RWPE1 (cell line): ENCODE measurements at regions not wholly inside any gene's neighbourhood (a gene's known extent, or its start where the extent isn't known, plus 50 kb on each side); places are given as distances from the start of the nearest gene placed in this dataset.
"Not testable (repeated sequence)": the region's sequence is repeated elsewhere in the genome, so short reads cannot be mapped to it uniquely, and the experiment has no call there.

Source experiments
- CTCF ChIA-PET: fragments of 350-600 bp; sonication (Branson Sonifier 250); formaldehyde crosslinking; extraction: SDS; loops from one replicate; lab custom pipeline; 2021; lab: Yijun Ruan, JAX
- POLR2A ChIA-PET: fragments of 400-600 bp; formaldehyde crosslinking; extraction: SDS; loops from one replicate; lab custom pipeline; 2020; ENCODE audit warnings: antibody characterized with exemption; ENCODE audit not compliant: low non-redundant PET; lab: Yijun Ruan, JAX
- DNase-seq: peaks from one replicate; pipeline ENCODE4 v3.0.0; 2012; ENCODE audit warnings: low spot score
- H3K27ac ChIP-seq: fragments of 450-650 bp; 2 replicates; pipeline ENCODE4 v1.5.1; 2017
- TF ChIP-seq, protein P1 (sequence below): fragments of 450-650 bp; conservative IDR thresholded peaks from 2 replicates; pipeline ENCODE4 v1.5.1; 2017; ENCODE audit warnings: low read depth, mild to moderate bottlenecking

DNA sequence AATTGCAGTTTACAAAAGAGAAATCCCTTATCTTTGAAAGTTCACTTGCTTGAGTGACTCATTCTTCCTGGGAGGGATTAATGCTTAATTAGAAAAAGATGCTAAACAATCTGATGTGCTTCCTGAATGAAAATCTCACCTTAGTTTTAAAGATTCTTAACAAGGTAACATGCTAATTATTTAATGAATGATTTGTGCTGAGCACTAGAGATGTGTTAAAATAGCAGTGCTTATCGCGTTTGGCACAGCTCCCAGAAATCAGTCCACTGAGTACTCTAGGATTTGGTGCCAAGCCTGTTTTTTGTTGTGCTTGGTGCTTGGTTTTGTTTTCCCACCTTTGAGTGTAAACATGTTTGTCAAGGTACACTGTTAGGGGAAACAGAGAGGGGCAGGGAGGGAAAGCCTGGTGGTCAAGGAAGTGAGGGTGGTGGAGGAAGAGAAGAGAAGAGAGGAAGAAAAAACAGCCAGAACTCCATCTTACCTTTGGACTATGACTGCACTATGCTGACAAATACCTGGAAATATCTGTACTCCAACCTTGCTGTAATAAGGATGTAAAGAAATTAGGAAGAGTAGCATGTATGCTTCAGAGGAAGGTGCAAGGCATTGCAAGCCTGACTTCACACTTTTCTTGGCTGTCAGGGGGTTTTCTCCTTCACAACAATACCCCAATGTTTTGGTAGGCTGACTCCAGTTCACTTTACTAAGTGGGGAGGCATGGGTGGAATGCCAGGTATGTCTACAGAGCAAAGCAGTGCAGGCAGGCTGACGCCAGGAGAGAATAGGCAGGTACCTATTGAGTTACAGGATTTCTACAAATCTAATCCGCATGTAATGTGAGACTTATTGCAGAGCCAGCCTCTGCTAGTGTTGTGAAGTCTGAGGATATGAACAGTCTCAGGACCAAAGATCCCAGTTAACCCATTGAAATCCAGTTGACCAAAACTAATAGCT lies 157.2 kb upstream of the ISL1 start:
- CTCF ChIA-PET: no interaction called here
- H3K27ac ChIP-seq: no peak overlapping the region
- DNase-seq: peak; percentile 64
- POLR2A ChIA-PET: no interaction called here
- TF ChIP-seq, protein P1, sequence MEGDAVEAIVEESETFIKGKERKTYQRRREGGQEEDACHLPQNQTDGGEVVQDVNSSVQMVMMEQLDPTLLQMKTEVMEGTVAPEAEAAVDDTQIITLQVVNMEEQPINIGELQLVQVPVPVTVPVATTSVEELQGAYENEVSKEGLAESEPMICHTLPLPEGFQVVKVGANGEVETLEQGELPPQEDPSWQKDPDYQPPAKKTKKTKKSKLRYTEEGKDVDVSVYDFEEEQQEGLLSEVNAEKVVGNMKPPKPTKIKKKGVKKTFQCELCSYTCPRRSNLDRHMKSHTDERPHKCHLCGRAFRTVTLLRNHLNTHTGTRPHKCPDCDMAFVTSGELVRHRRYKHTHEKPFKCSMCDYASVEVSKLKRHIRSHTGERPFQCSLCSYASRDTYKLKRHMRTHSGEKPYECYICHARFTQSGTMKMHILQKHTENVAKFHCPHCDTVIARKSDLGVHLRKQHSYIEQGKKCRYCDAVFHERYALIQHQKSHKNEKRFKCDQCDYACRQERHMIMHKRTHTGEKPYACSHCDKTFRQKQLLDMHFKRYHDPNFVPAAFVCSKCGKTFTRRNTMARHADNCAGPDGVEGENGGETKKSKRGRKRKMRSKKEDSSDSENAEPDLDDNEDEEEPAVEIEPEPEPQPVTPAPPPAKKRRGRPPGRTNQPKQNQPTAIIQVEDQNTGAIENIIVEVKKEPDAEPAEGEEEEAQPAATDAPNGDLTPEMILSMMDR: no peak

DNA sequence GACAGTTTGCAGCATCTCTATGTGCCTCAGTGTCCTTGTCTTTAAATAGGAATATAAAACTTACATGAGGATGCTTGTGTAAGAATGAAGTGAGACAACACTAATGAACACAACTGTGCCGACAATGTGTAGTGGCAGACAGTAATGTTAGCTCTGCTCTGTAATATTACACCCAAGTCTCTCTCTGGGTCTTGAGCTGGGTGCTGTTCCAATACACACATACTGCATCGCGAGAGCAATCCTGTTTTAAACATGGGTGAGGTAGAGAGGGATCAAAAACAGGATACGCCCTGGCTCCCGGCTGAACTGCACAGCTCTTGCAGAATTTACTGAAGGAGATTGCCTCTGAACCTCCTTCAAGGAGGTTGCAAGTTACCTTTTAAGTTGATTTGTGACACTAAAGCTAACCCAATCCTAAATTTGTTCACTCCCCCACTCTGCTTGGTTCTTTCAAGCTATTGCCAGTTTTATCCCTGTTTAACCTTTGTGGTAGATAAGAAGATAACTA lies 155.2 kb upstream of the ISL1 start:
- no peak overlapping the region for H3K27ac ChIP-seq
- POLR2A ChIA-PET: no interaction called here
- no peak for DNase-seq
- TF ChIP-seq, protein P1: no peak
- CTCF ChIA-PET: interaction anchor here (0.6 kb wide), 1 partner anchor 61 kb away, joined by 3 read pairs; no protein-coding TSS in a partner anchor

DNA sequence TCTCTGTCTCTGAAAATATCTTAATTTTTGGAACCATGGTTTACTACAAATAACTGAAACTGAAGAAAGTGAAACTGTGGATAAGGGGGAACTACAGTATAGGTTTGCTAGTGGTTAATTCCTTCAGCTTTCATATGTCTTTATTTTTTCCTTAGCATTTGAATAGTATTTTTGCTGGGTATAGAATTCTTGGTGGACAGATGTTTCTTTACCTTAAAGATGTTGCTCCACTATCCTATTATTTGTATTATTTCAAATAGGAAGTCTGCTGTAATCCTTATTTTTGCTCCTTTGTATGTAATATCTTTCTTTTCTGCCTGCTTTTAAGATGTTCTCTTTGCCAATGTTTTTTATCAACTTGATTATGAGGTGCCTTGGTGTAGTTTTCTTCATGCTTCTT lies 152.9 kb upstream of the ISL1 start:
- TF ChIP-seq, protein P1: no peak
- DNase-seq: no peak
- ChIA-PET CTCF (no interaction called here), POLR2A (no interaction called here)
- H3K27ac ChIP-seq: no peak overlapping the region

DNA sequence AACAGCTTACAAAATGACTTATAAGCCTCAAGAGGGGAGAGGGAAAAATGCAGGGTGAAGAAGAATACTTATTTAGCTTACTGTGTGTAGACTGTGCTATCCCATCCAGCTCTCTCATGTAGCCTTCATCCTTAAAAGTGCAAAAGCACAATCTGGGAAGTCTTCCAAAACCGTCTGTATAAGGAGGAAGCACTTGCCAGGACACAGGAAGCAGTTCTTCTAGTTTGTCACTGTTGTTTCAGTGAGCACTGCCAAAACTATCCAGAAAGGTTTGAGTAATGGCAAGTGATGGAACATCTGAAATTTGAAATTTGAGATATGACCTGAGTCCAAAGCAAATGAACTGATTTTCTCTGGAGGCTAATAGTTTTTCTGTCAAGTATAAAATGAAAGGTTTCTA lies 140.8 kb upstream of the ISL1 start:
- CTCF ChIA-PET: interaction anchor here (0.6 kb wide), 2 partner anchors 84 to 1301 kb away, joined by 3 to 5 read pairs; no protein-coding TSS in a partner anchor
- DNase-seq: no peak

DNA sequence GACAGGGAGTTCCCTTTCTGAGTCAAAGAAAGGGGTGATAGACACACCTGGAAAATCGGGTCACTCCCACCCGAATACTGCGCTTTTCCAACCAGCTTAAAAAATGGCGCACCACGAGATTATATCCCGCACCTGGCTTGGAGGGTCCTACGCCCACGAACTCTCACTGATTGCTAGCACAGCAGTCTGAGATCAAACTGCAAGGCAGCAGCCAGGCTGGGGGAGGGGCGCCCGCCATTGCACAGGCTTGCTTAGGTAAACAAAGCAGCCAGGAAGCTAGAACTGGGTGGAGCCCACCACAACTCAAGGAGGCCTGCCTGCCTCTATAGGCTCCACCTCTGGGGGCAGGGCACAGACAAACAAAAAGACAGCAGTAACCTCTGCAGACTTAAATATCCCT lies 132.3 kb upstream of the ISL1 start:
- CTCF ChIA-PET: interaction anchor here (0.6 kb wide), 1 partner anchor 357 kb away, joined by 3 read pairs; no protein-coding TSS in a partner anchor
- POLR2A ChIA-PET, H3K27ac ChIP-seq, DNase-seq: not testable (repeated sequence)

More for the DNA sequence above, 140.8 kb upstream of the ISL1 start:
- POLR2A ChIA-PET: no interaction called here
- no peak overlapping the region for H3K27ac ChIP-seq
- TF ChIP-seq, protein P1: no peak

DNA sequence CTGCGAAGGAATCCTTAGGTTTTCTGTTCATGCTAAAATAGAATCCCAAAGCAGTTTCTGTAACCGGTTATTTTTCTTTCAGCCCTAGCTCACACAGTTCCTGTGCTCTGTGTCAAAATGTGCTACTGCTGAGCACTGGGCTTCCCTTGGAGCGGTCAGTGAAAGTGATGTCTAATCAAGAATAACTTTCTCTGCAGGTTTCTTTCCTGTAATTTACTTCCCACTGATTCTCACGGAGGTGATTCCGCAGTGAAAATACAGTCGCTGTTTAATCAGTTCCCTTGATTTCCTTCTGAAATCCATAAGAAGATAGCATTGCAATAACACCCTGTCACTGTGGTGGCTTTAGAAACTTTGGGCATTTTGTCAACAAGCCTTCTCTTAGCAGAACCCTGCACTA lies 112.0 kb upstream of the ISL1 start:
- POLR2A ChIA-PET: no interaction called here
- DNase-seq: no peak

More for the DNA sequence above, 112.0 kb upstream of the ISL1 start:
- CTCF ChIA-PET: no interaction called here
- no peak overlapping the region for H3K27ac ChIP-seq
- TF ChIP-seq, protein P1: no peak
